ENCODE measurements at regions not wholly inside any gene's neighbourhood (a gene's known extent, or its start where the extent isn't known, plus 50 kb on each side); places are given as distances from the start of the nearest gene placed in this dataset.
"Not testable (repeated sequence)": the region's sequence is repeated elsewhere in the genome, so short reads cannot be mapped to it uniquely, and the experiment has no call there.

DNA sequence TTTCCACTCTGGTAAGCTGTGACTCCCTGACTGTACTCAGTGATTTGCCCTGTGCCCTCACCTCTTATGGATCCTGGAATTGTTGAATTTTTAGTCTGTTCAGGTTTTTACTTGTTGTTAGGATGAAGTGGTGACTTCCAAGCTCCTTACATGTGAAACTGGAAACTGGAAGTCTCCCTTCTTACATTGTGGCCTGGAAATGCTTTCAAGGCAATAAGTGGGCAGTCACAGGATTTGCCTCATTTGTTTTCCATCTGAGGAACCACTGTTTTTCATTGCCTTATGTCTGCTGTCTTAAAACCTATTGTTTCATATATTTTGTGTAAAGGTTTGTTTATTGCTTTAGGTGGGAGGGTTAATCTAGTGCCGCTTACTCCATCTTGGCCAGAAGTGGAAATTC, 155.8 kb downstream of the CYB561 start:
- H3K36me3 Mint-ChIP-seq (ENCODE audit: low read depth): peaks cover 10% of the 10 kb centered on the region
- no peaks in the 10 kb centered on the region for H3K4me1 Mint-ChIP-seq
- peaks cover 10% of the 10 kb centered on the region for H3K9me3 ChIP-seq (ENCODE audit: control insufficient read depth, low read length, poor library complexity, severe bottlenecking)
- H3K27ac Mint-ChIP-seq: no peak overlapping the region
- H3K27me3 Mint-ChIP-seq: no peaks in the 10 kb centered on the region
- no peak overlapping the region for H3K4me3 Mint-ChIP-seq
- DNase-seq: no peak
- ATAC-seq: no peak

DNA sequence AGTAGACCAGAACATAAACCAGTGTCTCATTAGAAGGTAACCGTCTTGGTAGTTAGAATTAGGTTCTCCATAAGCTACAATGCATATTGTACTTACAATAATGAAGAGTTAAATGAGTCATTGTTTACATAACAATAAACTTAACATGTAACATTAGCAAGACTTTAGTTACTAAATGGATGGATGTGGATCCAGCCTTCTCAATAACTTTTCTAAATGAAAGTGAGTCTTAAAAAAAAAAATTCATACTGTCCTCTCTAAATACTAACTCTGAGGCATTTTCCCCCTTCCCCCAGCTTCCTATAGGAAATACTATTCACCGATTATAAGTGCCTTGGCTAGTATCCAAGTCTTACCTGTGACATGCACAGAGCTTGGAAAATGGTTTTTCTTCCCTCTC, 155.3 kb downstream of the CYB561 start:
- no peak for ATAC-seq
- H3K27me3 Mint-ChIP-seq: no peaks in the 10 kb centered on the region
- no peak overlapping the region for H3K4me3 Mint-ChIP-seq
- H3K36me3 Mint-ChIP-seq (ENCODE audit: low read depth): peaks cover 10% of the 10 kb centered on the region
- no peaks in the 10 kb centered on the region for H3K4me1 Mint-ChIP-seq
- no peak for DNase-seq
- H3K9me3 ChIP-seq (ENCODE audit: control insufficient read depth, low read length, poor library complexity, severe bottlenecking): peaks cover 6% of the 10 kb centered on the region
- H3K27ac Mint-ChIP-seq: no peak overlapping the region

DNA sequence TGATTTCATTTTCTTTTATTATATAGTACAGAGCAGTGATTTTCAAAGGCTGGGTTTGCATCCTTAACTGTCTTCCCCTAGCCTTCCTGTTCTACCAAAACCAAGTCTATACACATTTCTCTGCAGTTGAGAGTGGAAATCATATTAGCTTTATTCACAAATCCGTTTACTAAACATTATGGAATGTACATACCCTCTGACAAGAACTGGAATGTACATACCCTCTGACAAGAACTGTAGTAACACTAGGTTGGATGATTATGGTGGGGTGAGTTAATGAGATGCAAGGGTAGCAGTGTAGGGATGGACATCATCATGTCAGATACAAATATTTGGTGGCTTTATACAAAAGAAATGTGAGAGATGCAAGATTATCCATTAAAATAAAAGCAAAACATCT, 154.8 kb downstream of the CYB561 start:
- ATAC-seq (no peak), DNase-seq (no peak)
- Mint-ChIP-seq H3K27ac (no peak overlapping the region), H3K4me3 (no peak overlapping the region), H3K27me3 (no peaks in the 10 kb centered on the region), H3K36me3 (ENCODE audit: low read depth) (peaks cover 10% of the 10 kb centered on the region), H3K4me1 (no peaks in the 10 kb centered on the region)
- H3K9me3 ChIP-seq (ENCODE audit: control insufficient read depth, low read length, poor library complexity, severe bottlenecking): peaks cover 5% of the 10 kb centered on the region

DNA sequence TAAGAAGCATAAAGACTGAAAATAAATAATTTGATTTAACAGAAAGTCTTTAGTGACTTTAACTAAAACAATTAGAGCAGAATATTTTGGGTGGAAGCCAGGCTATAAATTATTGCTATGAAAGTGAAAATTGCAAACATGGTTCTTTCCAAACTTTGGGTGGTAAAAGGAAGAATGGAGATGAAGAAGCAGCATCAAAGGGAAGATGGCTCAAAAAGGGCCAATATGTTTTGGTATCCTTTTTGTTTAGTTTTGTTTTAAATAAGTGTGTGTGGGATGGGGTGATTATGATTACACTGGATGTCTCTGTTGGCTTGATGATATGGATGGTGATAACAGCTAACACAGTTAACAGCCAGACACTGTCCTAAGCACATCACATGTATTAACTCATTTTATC, 153.7 kb downstream of the CYB561 start:
- no peaks in the 10 kb centered on the region for H3K27me3 Mint-ChIP-seq
- H3K27ac Mint-ChIP-seq: no peak overlapping the region
- H3K4me3 Mint-ChIP-seq: no peak overlapping the region
- ATAC-seq (no peak), DNase-seq (no peak)
- no peaks in the 10 kb centered on the region for H3K4me1 Mint-ChIP-seq
- no peaks in the 10 kb centered on the region for H3K9me3 ChIP-seq (ENCODE audit: control insufficient read depth, low read length, poor library complexity, severe bottlenecking)
- peaks cover 9% of the 10 kb centered on the region for H3K36me3 Mint-ChIP-seq (ENCODE audit: low read depth)

DNA sequence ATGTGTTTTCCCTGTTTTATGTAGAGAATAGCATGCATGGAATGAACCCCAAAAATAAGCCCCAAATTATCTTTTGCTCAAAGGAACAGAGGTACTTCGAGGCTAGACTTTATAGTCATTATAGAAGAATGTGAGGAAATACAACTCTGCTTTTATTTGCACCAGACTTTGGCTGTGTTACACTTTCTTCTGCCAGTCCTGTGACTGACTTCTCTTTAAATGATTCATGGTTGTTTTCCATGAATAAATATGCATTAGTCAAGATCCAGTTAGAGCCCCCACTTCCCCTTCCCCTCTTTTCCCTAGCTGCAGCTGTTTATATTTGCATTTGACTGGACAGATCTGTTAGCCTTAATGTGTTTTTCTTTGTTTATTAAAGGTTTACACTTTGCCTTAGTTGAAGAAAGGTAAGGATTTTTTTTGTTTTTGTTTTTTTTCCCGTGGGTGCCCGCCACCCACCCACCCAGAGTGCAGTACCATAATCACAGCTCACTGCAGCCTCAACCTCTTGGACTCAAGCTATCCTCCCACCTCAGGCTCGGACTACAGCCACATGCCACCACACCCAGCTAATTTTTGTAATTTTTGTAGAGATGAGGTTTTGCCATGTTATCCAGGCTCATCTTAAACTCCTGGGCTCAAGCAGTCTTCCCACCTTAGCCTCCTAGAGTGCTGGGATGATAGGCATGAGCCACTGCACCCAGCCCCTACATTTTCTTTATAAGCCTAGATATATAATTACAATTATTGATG, 152.6 kb downstream of the CYB561 start:
- peaks cover 6% of the 10 kb centered on the region for H3K36me3 Mint-ChIP-seq (ENCODE audit: low read depth)
- ATAC-seq: no peak
- no peak overlapping the region for H3K27ac Mint-ChIP-seq

DNA sequence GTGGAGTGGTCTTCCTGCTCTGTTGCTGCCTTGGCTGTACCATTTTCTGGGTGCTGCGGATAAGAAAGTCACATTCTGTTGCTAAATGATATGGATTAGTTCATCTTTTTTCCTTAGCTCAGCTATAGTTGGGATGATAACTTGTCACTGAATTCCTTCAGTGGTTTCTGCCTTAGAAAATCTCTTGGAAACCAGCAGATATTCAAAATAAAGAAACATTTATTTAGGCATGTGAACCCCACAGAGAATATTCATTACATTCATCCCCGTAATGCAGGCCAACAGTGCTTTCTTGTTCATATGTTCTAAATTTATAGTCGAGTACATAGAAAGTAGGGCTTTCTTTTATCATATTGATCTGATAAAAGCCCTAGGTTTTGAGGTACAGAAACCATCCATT, 151.3 kb downstream of the CYB561 start:
- H3K27ac Mint-ChIP-seq: no peak overlapping the region
- H3K36me3 Mint-ChIP-seq (ENCODE audit: low read depth): peaks cover 4% of the 10 kb centered on the region
- DNase-seq (no peak), ATAC-seq (no peak)
- no peaks in the 10 kb centered on the region for H3K27me3 Mint-ChIP-seq
- H3K4me1 Mint-ChIP-seq: no peaks in the 10 kb centered on the region
- H3K9me3 ChIP-seq (ENCODE audit: control insufficient read depth, low read length, poor library complexity, severe bottlenecking): no peaks in the 10 kb centered on the region
- H3K4me3 Mint-ChIP-seq: no peak overlapping the region

More for the DNA sequence above, 152.6 kb downstream of the CYB561 start:
- H3K4me1 Mint-ChIP-seq: no peaks in the 10 kb centered on the region
- H3K27me3 Mint-ChIP-seq: no peaks in the 10 kb centered on the region
- DNase-seq: no peak
- H3K4me3 Mint-ChIP-seq: no peak overlapping the region
- no peaks in the 10 kb centered on the region for H3K9me3 ChIP-seq (ENCODE audit: control insufficient read depth, low read length, poor library complexity, severe bottlenecking)

DNA sequence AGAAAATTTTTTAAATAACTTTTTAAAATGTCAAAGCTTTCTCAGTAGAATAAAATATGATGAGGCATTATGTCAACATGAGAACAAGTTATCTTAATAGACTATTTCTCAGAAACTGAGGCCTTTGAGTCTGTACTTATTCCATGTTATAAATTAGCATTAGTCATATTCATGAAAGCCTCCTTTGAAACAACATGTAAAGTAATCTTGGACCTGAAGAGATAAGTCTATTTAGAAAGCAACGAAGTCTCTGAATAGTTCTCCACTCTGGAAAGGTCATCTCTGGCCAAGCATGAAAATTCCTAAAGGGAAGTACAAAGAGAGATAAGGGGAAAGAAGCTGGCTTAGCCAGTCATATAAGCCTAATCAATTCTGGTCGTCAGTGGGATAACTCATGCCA, 150.8 kb downstream of the CYB561 start:
- Mint-ChIP-seq H3K36me3 (ENCODE audit: low read depth) (peaks cover 4% of the 10 kb centered on the region), H3K27ac (no peak overlapping the region), H3K27me3 (no peaks in the 10 kb centered on the region), H3K4me3 (no peak overlapping the region), H3K4me1 (no peaks in the 10 kb centered on the region)
- no peaks in the 10 kb centered on the region for H3K9me3 ChIP-seq (ENCODE audit: control insufficient read depth, low read length, poor library complexity, severe bottlenecking)
- no peak for DNase-seq
- ATAC-seq: no peak

DNA sequence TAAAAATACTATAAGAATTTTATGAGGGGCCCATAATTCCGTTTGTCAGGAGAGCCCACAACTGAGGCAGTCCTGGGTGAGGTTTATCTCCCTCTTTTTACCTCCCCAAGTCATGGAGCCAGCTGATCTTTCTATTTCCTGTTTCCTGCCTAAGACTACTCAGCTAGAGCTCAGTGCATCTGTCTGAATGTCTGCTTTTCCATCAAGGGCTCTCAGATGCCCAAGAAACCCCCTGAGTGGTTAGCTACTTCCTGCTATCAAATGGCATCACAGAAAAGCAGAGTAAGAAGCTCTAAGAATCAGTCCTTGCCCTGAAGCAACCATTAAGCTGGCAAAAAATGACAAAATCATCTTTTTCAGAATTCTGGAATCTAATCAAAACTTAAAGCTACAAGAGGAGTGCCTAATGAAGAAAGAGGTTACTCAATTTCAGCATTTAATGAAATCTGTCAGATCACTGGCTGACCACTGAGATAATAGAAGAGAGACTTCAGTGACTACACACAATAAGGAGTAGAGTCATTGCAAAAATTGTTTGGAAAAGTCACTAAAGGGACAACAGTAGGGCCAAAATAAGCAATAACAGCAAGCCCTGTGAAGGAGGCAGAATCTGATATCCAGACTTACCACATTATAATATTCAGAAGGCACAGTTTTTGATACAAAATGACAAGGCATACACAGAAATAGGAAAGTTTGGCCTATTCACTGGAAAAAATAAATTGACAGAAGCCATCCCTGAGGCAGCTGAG, 150.1 kb downstream of the CYB561 start:
- Mint-ChIP-seq H3K4me1 (no peaks in the 10 kb centered on the region), H3K27me3 (no peaks in the 10 kb centered on the region), H3K4me3 (no peak overlapping the region), H3K36me3 (ENCODE audit: low read depth) (peaks cover 4% of the 10 kb centered on the region), H3K27ac (no peak overlapping the region)
- ATAC-seq (no peak), DNase-seq (no peak)
- no peaks in the 10 kb centered on the region for H3K9me3 ChIP-seq (ENCODE audit: control insufficient read depth, low read length, poor library complexity, severe bottlenecking)

DNA sequence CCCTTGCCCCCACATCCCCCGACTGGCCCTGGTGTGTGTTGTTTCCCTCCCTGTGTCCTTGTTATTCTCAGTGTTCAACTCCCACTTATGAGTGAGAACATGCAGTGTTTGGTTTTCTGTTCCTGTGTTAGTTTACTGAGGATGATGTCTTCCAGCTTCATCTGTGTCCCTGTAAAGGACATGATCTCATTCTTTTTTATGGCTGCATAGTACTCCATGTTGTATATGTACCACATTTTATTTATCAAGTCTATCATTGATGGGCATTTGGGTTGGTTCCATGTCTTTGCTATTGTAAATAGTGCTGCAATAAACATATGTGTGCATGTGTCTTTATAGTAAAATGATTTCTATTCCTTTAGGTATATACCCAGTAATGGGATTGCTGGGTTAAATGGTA, 147.2 kb downstream of the CYB561 start:
- not testable (repeated sequence) for H3K27ac Mint-ChIP-seq; H3K27me3 Mint-ChIP-seq; H3K9me3 ChIP-seq (ENCODE audit: control insufficient read depth, low read length, poor library complexity, severe bottlenecking); H3K36me3 Mint-ChIP-seq (ENCODE audit: low read depth); DNase-seq; ATAC-seq; H3K4me1 Mint-ChIP-seq; H3K4me3 Mint-ChIP-seq

DNA sequence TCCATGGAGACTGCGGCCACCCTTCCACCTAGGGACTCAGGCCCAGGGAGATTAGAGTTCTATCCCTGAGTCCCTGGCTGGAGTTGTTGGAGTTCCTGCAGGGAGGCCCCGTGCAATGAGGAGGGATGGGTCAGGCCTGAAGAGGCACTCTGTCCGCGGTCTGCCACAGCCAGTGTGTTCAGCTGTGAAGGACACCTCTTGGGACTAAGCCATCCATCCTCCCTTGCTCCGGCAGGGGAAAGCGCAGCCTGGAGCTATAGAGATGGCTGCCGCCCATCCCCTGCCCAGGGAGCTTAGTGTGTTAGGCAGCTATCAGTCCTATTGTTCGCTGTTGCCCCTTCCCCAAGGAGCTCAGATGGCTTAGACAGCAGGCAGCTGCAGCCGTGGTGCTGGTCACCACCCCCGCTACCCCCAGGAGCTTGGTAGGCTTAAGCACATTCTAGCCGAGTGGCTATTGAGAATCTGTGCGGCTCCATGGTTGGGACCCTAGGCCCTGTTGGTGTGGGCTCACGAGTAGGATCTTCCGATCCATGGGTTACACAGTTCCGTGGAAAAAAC, 141.3 kb downstream of the CYB561 start:
- DNase-seq (no peak), ATAC-seq (no peak)
- H3K9me3 ChIP-seq (ENCODE audit: control insufficient read depth, low read length, poor library complexity, severe bottlenecking): no peaks in the 10 kb centered on the region
- Mint-ChIP-seq H3K4me3 (no peak overlapping the region), H3K36me3 (ENCODE audit: low read depth) (peaks cover 2% of the 10 kb centered on the region), H3K4me1 (peaks cover 2% of the 10 kb centered on the region), H3K27me3 (no peaks in the 10 kb centered on the region), H3K27ac (no peak overlapping the region)

DNA sequence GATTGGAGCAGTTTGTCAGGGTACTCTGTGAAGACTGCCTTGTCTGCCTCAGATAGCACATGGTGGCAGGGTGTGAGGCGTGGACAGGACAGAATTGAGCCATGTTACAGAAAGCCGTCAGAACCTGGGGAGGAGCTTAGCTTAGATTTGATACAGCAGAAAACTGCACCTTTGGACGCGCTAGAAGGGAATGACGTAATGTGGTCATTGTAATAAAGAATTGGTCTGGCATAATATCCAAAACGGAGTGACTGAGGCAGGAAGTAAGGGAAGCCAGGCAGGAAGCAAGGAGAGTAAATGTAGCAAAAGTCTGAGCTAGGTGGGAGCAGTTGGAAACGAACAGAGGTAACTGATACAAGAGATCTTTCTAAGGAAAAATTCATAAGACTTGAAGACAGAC, 140.2 kb downstream of the CYB561 start:
- Mint-ChIP-seq H3K4me3 (no peak overlapping the region), H3K27ac (no peak overlapping the region), H3K4me1 (peaks cover 2% of the 10 kb centered on the region), H3K27me3 (no peaks in the 10 kb centered on the region), H3K36me3 (ENCODE audit: low read depth) (peaks cover 2% of the 10 kb centered on the region)
- no peak for DNase-seq
- H3K9me3 ChIP-seq (ENCODE audit: control insufficient read depth, low read length, poor library complexity, severe bottlenecking): no peaks in the 10 kb centered on the region
- no peak for ATAC-seq

DNA sequence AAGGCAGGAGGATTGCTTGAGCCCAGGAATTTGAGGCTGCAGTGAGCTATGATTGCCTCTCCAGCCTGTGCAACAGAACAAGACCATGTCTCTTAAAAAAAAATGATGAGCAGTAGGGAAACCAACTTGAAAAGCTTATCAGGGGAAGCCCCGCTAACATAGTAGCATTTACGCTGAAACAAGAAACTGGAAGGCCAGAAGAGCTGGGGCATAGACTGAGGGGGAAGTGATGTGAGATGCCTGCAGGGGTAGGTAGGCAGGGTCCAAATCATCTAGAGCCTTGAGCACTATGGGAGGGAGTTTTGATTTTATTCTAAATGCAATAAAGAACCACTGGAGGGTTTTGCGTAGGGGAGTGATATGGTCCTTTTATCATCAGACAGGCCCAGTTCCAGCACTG, 139.3 kb downstream of the CYB561 start:
- no peak for ATAC-seq
- Mint-ChIP-seq H3K4me1 (peaks cover 2% of the 10 kb centered on the region), H3K27me3 (no peaks in the 10 kb centered on the region), H3K36me3 (ENCODE audit: low read depth) (peaks cover 2% of the 10 kb centered on the region), H3K27ac (no peak overlapping the region), H3K4me3 (no peak overlapping the region)
- no peaks in the 10 kb centered on the region for H3K9me3 ChIP-seq (ENCODE audit: control insufficient read depth, low read length, poor library complexity, severe bottlenecking)
- no peak for DNase-seq

DNA sequence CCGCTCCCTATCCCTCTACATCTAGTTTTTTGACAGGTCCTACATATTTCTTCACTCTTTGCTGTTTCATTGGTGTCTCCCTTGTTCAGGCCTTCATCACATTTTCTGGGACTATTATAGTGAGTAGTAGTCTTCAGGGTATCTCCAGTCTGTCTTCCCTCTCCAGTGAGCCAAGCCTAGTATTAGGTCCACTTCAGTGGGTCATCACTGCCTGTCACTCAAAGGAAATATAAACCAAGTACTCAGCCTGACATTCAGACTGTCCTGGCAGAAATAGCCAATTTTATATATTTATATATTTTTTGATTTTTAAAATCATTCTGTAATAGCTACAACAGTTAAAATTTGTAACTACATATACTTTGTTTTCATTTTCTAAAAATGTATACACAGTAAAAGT, 137.8 kb downstream of the CYB561 start:
- H3K9me3 ChIP-seq (ENCODE audit: control insufficient read depth, low read length, poor library complexity, severe bottlenecking): no peaks in the 10 kb centered on the region
- DNase-seq: no peak
- no peak overlapping the region for H3K27ac Mint-ChIP-seq
- no peaks in the 10 kb centered on the region for H3K27me3 Mint-ChIP-seq
- peaks cover 2% of the 10 kb centered on the region for H3K36me3 Mint-ChIP-seq (ENCODE audit: low read depth)
- peaks cover 2% of the 10 kb centered on the region for H3K4me1 Mint-ChIP-seq
- H3K4me3 Mint-ChIP-seq: no peak overlapping the region
- ATAC-seq: no peak

DNA sequence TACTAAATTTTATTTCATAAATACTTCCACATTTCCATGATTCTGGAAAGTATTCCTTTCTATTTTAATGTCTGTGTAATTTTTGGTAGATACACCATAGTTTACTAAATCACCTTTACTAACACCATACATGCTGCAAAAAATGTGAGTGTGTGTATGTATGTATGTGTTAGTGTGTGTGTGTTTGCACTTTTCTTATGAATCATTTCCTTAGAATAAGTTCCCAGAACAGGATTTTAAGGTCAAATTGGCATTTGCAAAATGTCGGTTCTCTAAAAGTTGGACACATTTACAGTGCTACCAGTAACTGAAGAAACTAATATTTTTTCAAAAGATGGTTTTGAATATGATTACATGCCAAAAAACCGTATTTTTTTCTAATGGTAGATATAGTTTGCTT, 137.1 kb downstream of the CYB561 start:
- H3K9me3 ChIP-seq (ENCODE audit: control insufficient read depth, low read length, poor library complexity, severe bottlenecking): no peaks in the 10 kb centered on the region
- Mint-ChIP-seq H3K4me1 (peaks cover 2% of the 10 kb centered on the region), H3K36me3 (ENCODE audit: low read depth) (peaks cover 2% of the 10 kb centered on the region), H3K4me3 (no peak overlapping the region), H3K27ac (no peak overlapping the region), H3K27me3 (no peaks in the 10 kb centered on the region)
- no peak for DNase-seq
- no peak for ATAC-seq

Measured in T-helper 17 cell (primary cell).